ENCODE measurements at regions not wholly inside any gene's neighbourhood (a gene's known extent, or its start where the extent isn't known, plus 50 kb on each side); places are given as distances from the start of the nearest gene placed in this dataset.

- H3K27ac ChIP-seq (ENCODE audit: low read depth in 1 of 2, low read length in 2 of 2), result no peak overlapping the region
- Mint-ChIP-seq H3K4me1 (ENCODE audit: low read depth) (no peaks in the 10 kb centered on the region), H3K27me3 (no peaks in the 10 kb centered on the region), H3K27ac (no peak overlapping the region), H3K4me3 (no peak overlapping the region), H3K36me3 (ENCODE audit: low read depth) (no peaks in the 10 kb centered on the region), H3K9me3 (peaks cover 6% of the 10 kb centered on the region)
- ATAC-seq (ENCODE audit: poor library complexity), result no peak
- DNase-seq, result no peak
- ChIA-PET POLR2A (no interaction called here), CTCF (no interaction called here)
- TF ChIP-seq, protein P1, sequence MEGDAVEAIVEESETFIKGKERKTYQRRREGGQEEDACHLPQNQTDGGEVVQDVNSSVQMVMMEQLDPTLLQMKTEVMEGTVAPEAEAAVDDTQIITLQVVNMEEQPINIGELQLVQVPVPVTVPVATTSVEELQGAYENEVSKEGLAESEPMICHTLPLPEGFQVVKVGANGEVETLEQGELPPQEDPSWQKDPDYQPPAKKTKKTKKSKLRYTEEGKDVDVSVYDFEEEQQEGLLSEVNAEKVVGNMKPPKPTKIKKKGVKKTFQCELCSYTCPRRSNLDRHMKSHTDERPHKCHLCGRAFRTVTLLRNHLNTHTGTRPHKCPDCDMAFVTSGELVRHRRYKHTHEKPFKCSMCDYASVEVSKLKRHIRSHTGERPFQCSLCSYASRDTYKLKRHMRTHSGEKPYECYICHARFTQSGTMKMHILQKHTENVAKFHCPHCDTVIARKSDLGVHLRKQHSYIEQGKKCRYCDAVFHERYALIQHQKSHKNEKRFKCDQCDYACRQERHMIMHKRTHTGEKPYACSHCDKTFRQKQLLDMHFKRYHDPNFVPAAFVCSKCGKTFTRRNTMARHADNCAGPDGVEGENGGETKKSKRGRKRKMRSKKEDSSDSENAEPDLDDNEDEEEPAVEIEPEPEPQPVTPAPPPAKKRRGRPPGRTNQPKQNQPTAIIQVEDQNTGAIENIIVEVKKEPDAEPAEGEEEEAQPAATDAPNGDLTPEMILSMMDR (IDR thresholded peaks at IDR 0.05), result no peak
- H3K4me1 ChIP-seq (ENCODE audit: insufficient read depth, low read length), result no peaks in the 10 kb centered on the region
- H3K27me3 ChIP-seq (ENCODE audit: control insufficient read depth in 1 of 2, insufficient read depth in 2 of 2, low read length in 2 of 2), result no peaks in the 10 kb centered on the region
- intact Hi-C loops (cut with DNase I, micrococcal nuclease), result no loop called here
- no peaks in the 10 kb centered on the region for H3K36me3 ChIP-seq (ENCODE audit: insufficient read depth, low read length)
- H3K9me3 ChIP-seq (ENCODE audit: control insufficient read depth in 1 of 2, insufficient read depth in 1 of 2, low read length in 2 of 2), result peaks cover 0 to 24% of the 10 kb centered on the region in 2 experiments
- no peak overlapping the region for H3K4me3 ChIP-seq (ENCODE audit: low read length)
Observed at GRCh38 chr4:62806816-62807215, 1602.4 kb downstream of the TECRL start.

DNA sequence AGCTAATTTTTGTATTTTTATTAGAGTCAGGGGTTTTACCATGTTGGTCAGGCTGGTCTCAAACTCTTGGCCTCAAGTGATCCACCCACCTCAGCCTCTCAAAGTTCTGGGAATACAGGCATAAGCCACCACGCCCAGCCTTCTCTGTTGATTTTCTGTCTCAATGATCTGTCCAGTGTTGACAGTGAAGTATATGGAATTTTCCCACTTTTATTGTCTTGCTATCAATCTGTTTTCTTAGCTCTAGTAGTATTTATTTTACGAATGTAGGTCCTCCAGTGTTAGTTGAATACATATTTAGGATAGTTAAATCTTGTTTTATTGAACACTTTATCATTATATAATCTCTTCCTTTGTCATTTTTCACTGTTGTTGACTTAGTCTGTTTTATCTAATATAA lies 1603.9 kb downstream of the ADGRL3 start:
- Mint-ChIP-seq H3K36me3 (ENCODE audit: low read depth) (no peaks in the 10 kb centered on the region), H3K27me3 (no peaks in the 10 kb centered on the region), H3K4me3 (no peak overlapping the region), H3K27ac (no peak overlapping the region), H3K9me3 (peaks cover 10% of the 10 kb centered on the region), H3K4me1 (ENCODE audit: low read depth) (no peaks in the 10 kb centered on the region)
- no peaks in the 10 kb centered on the region for H3K4me1 ChIP-seq (ENCODE audit: insufficient read depth, low read length)
- H3K36me3 ChIP-seq (ENCODE audit: insufficient read depth, low read length), result no peaks in the 10 kb centered on the region
- no peak for DNase-seq
- intact Hi-C loops (cut with DNase I, micrococcal nuclease), result no loop called here
- TF ChIP-seq, protein P1 (IDR thresholded peaks at IDR 0.05), result no peak
- no peak overlapping the region for H3K27ac ChIP-seq (ENCODE audit: low read depth in 1 of 2, low read length in 2 of 2)
- POLR2A ChIA-PET, result no interaction called here
- no peaks in the 10 kb centered on the region for H3K27me3 ChIP-seq (ENCODE audit: control insufficient read depth in 1 of 2, insufficient read depth in 2 of 2, low read length in 2 of 2)
- H3K4me3 ChIP-seq (ENCODE audit: low read length), result no peak overlapping the region
- H3K9me3 ChIP-seq (ENCODE audit: control insufficient read depth in 1 of 2, insufficient read depth in 1 of 2, low read length in 2 of 2), result peaks cover 0 to 20% of the 10 kb centered on the region in 2 experiments
- CTCF ChIA-PET, result no interaction called here
- no peak for ATAC-seq (ENCODE audit: poor library complexity)

- Histone ChIP-seq H3K27me3 (ENCODE audit: control insufficient read depth in 1 of 2, insufficient read depth in 2 of 2, low read length in 2 of 2) (no peaks in the 10 kb centered on the region), H3K4me1 (ENCODE audit: insufficient read depth, low read length) (no peaks in the 10 kb centered on the region), H3K9me3 (ENCODE audit: control insufficient read depth in 1 of 2, insufficient read depth in 1 of 2, low read length in 2 of 2) (no peaks in the 10 kb centered on the region), H3K36me3 (ENCODE audit: insufficient read depth, low read length) (no peaks in the 10 kb centered on the region), H3K4me3 (ENCODE audit: low read length) (no peak overlapping the region), H3K27ac (ENCODE audit: low read depth in 1 of 2, low read length in 2 of 2) (no peak overlapping the region)
- Mint-ChIP-seq H3K9me3 (peaks cover 16% of the 10 kb centered on the region), H3K36me3 (ENCODE audit: low read depth) (no peaks in the 10 kb centered on the region), H3K4me1 (ENCODE audit: low read depth) (no peaks in the 10 kb centered on the region), H3K27me3 (no peaks in the 10 kb centered on the region), H3K27ac (no peak overlapping the region), H3K4me3 (no peak overlapping the region)
- DNase-seq (no peak), ATAC-seq (ENCODE audit: poor library complexity) (no peak)
- POLR2A ChIA-PET, result no interaction called here
- CTCF ChIA-PET, result no interaction called here
- TF ChIP-seq, protein P1 (IDR thresholded peaks at IDR 0.05), result no peak
- intact Hi-C loops (cut with DNase I, micrococcal nuclease), result no loop called here
Observed at GRCh38 chr4:62797221-62797620, 1597.1 kb downstream of the ADGRL3 start.

All from CD4-positive, alpha-beta T cell (primary cell).